SK-N-SH (cell line): ENCODE measurements at regions not wholly inside any gene's neighbourhood (a gene's known extent, or its start where the extent isn't known, plus 50 kb on each side); places are given as distances from the start of the nearest gene placed in this dataset.
A peak's percentile ranks its signal among the peaks of the same experiment; 100 is the strongest.

Experiments used
- CTCF ChIA-PET: fragments of 300-600, 350-600 bp; formaldehyde crosslinking; extraction: SDS; loops from one replicate; lab custom pipeline; 2021; lab: Yijun Ruan, JAX
- POLR2A ChIA-PET: fragments of 350-600 bp; sonication (Branson Sonifier 250); formaldehyde crosslinking; extraction: SDS; loops from one replicate; lab custom pipeline; 2020; ENCODE audit warnings: antibody characterized with exemption, inconsistent platforms; lab: Yijun Ruan, JAX
- DNase-seq: peaks from one replicate; pipeline ENCODE4 v3.0.0; 2012
- H2AFZ ChIP-seq: fragments of 200-600 bp; sonication (generic); 2 replicates; pipeline ENCODE4 v1.8.1; 2016; ENCODE audit warnings: antibody characterized with exemption, mild to moderate bottlenecking, low read depth
- H3F3A ChIP-seq: fragments of 200-600 bp; sonication (generic); replicated peaks from 2 replicates; pipeline ENCODE3; 2016; ENCODE audit warnings: antibody characterized with exemption, mild to moderate bottlenecking; ENCODE audit not compliant: insufficient read depth
- H3K27ac ChIP-seq, 2 experiments: fragments of 200-500 bp in 1 of 2; fragments of 200-600 bp in 1 of 2; sonication (Bioruptor generic) in 1 of 2; sonication (generic), shearing (Covaris generic) in 1 of 2; 2 replicates each; pipeline versions ENCODE4 v1.5.1 to v1.6.1; 2014 to 2016; ENCODE audit warnings: low read depth in 2 of 2, inconsistent platforms in 1 of 2, low read length in 1 of 2, mild to moderate bottlenecking in 1 of 2, mixed read lengths in 1 of 2
- H3K27me3 ChIP-seq: fragments of 200-600 bp; sonication (generic), shearing (Covaris generic); 2 replicates; pipeline ENCODE4 v1.6.1; 2016; ENCODE audit warnings: mixed run types; ENCODE audit not compliant: insufficient read depth
- H3K36me3 ChIP-seq, 2 experiments: fragments of 200-500 bp in 1 of 2; fragments of 200-600 bp in 1 of 2; sonication (Bioruptor generic) in 1 of 2; sonication (generic) in 1 of 2; replicated peaks in 1 of 2; 2 replicates each; pipeline versions ENCODE3 to v1.5.1; 2014 to 2016; ENCODE audit warnings: low read length in 1 of 2, mild to moderate bottlenecking in 1 of 2; ENCODE audit not compliant: insufficient read depth in 2 of 2, control insufficient read depth in 1 of 2
- H3K4me1 ChIP-seq, 2 experiments: fragments of 200-500 bp in 1 of 2; fragments of 200-600 bp in 1 of 2; sonication (Bioruptor generic) in 1 of 2; sonication (generic), shearing (Covaris generic) in 1 of 2; 2 replicates each; pipeline versions ENCODE4 v1.5.1 to v1.6.1; 2014 to 2016; ENCODE audit warnings: low read depth in 1 of 2, low read length in 1 of 2, mixed run types in 1 of 2; ENCODE audit not compliant: insufficient read depth in 2 of 2, control insufficient read depth in 1 of 2
- H3K4me2 ChIP-seq: fragments of 200-600 bp; sonication (generic), shearing (Covaris generic); 2 replicates; pipeline ENCODE4 v1.6.1; 2017; ENCODE audit warnings: mixed run types
- H3K4me3 ChIP-seq, 2 experiments: fragments of 200-500 bp in 1 of 2; fragments of 200-600 bp in 1 of 2; sonication (Bioruptor generic) in 1 of 2; sonication (generic), shearing (Covaris generic) in 1 of 2; 2 replicates each; pipeline versions ENCODE4 v1.5.1 to v1.8.1; 2014 to 2016; ENCODE audit warnings: low read depth in 2 of 2, inconsistent platforms in 1 of 2, low read length in 1 of 2, mild to moderate bottlenecking in 1 of 2, mixed read lengths in 1 of 2, moderate library complexity in 1 of 2
- H3K79me2 ChIP-seq: fragments of 200-600 bp; sonication (generic); 2 replicates; pipeline ENCODE4 v1.8.1; 2017; ENCODE audit warnings: mild to moderate bottlenecking; ENCODE audit not compliant: insufficient read depth
- H3K9ac ChIP-seq: fragments of 200-600 bp; sonication (generic); 2 replicates; pipeline ENCODE4 v1.6.1; 2017; ENCODE audit warnings: mixed run types
- H3K9me2 ChIP-seq: fragments of 200-600 bp; sonication (generic); 2 replicates; pipeline ENCODE4 v1.6.1; 2017; ENCODE audit warnings: mixed run types
- H3K9me3 ChIP-seq: fragments of 200-600 bp; sonication (generic); 2 replicates; pipeline ENCODE4 v1.6.1; 2017; ENCODE audit warnings: mixed run types, mild to moderate bottlenecking, moderate library complexity
- H4K20me1 ChIP-seq: fragments of 200-600 bp; sonication (generic); 2 replicates; pipeline ENCODE4 v1.6.1; 2017; ENCODE audit warnings: mild to moderate bottlenecking, mixed run types; ENCODE audit not compliant: insufficient read depth
- CHD2 ChIP-seq: fragments of 150-350 bp; IDR thresholded peaks from 2 replicates; pipeline ENCODE4 v1.6.1; 2018; ENCODE audit warnings: low read length; ENCODE audit not compliant: partially characterized antibody
- CTCF ChIP-seq: fragments of 200-600 bp; sonication (generic); IDR thresholded peaks from 2 replicates; pipeline ENCODE4 v1.6.1; 2017; ENCODE audit warnings: antibody characterized with exemption, mild to moderate bottlenecking, moderate library complexity
- ELF1 ChIP-seq: IDR thresholded peaks from 2 replicates; pipeline ENCODE4 v1.4.0; 2012
- EP300 ChIP-seq, 2 experiments: IDR thresholded peaks; 2 replicates each; pipeline versions ENCODE4 v1.4.0 to v1.6.1; 2012; ENCODE audit warnings: borderline replicate concordance in 1 of 2, low read depth in 1 of 2, low read length in 1 of 2
- FOXJ3 ChIP-seq: sonication (generic); formaldehyde crosslinking; IDR thresholded peaks from 2 replicates; pipeline ENCODE4 v1.5.1; 2020; ENCODE audit warnings: mild to moderate bottlenecking, missing genetic modification reagents
- FOXM1 ChIP-seq: IDR thresholded peaks from 2 replicates; pipeline ENCODE4 v1.4.0; 2012; ENCODE audit warnings: low read depth, mild to moderate bottlenecking
- GABPA ChIP-seq: IDR thresholded peaks from 2 replicates; pipeline ENCODE4 v1.4.0; 2012; ENCODE audit warnings: low read depth, mild to moderate bottlenecking
- IRF3 ChIP-seq: fragments of 150-350 bp; IDR thresholded peaks from 2 replicates; pipeline ENCODE4 v1.6.1; 2016; ENCODE audit warnings: mild to moderate bottlenecking, low read depth, low read length
- MAX ChIP-seq: IDR thresholded peaks from 2 replicates; pipeline ENCODE4 v1.4.0; 2012; ENCODE audit warnings: low read depth
- MEF2A ChIP-seq: IDR thresholded peaks from 2 replicates; pipeline ENCODE4 v1.4.0; 2012; ENCODE audit warnings: low read depth, borderline replicate concordance
- NFIC ChIP-seq: IDR thresholded peaks from 2 replicates; pipeline ENCODE4 v1.4.0; 2012; ENCODE audit warnings: borderline replicate concordance
- NRF1 ChIP-seq: IDR thresholded peaks from 2 replicates; pipeline ENCODE4 v1.6.1; 2012; ENCODE audit warnings: low read depth, mild to moderate bottlenecking, low read length
- PBX3 ChIP-seq: IDR thresholded peaks from 2 replicates; pipeline ENCODE4; 2012
- RAD21 ChIP-seq: IDR thresholded peaks from 2 replicates; pipeline ENCODE4 v1.6.1; 2012; ENCODE audit warnings: mild to moderate bottlenecking, low read length
- RCOR1 ChIP-seq: fragments of 150-350 bp; IDR thresholded peaks from 2 replicates; pipeline ENCODE4 v1.6.1; 2017; ENCODE audit warnings: antibody characterized with exemption, low read length
- RFX5 ChIP-seq: IDR thresholded peaks from 2 replicates; pipeline ENCODE4 v1.6.1; 2012; ENCODE audit warnings: mild to moderate bottlenecking, improper control_type of control experiment, low read length
- RXRA ChIP-seq: IDR thresholded peaks from 2 replicates; pipeline ENCODE4 v1.4.0; 2012; ENCODE audit warnings: low read depth, mild to moderate bottlenecking, borderline replicate concordance
- SMC3 ChIP-seq: IDR thresholded peaks from 2 replicates; pipeline ENCODE4 v1.6.1; 2012; ENCODE audit warnings: low read depth, low read length, improper control_type of control experiment
- TAF1 ChIP-seq: IDR thresholded peaks from 2 replicates; pipeline ENCODE4 v1.6.1; 2012; ENCODE audit warnings: low read depth, mild to moderate bottlenecking, low read length, moderate library complexity, borderline replicate concordance
- TCF12 ChIP-seq: IDR thresholded peaks from 2 replicates; pipeline ENCODE4 v1.4.0; 2012
- TEAD4 ChIP-seq: IDR thresholded peaks from 2 replicates; pipeline ENCODE4 v1.4.0; 2012; ENCODE audit warnings: mild to moderate bottlenecking, borderline replicate concordance; ENCODE audit not compliant: insufficient read depth
- ZBTB33 ChIP-seq: IDR thresholded peaks from 2 replicates; pipeline ENCODE4 v1.4.0; 2012; ENCODE audit warnings: low read depth, borderline replicate concordance
- WGBS: methylation state at CpG from one replicate; pipeline ENCODE4 v1.1.6; 2017; ENCODE audit warnings: low lambda C conversion rate; 5-methylcytosine and 5-hydroxymethylcytosine counted together

- TF ChIP-seq CTCF (no peak), MAX (peak; percentile 48; the same call in 1 of the 2 replicates), CHD2 (no peak), SMC3 (no peak), EP300 (IDR thresholded peaks at IDR 0.05; ENCODE audit: borderline replicate concordance in 1 of 2, low read depth in 1 of 2, low read length in 1 of 2) (peak in 1 of 2 experiments; percentile 54; a peak in 1 of 4 replicates), TCF12 (peak; percentile 91), TEAD4 (peak; percentile 42; the same call in 1 of the 2 replicates), RXRA (peak; percentile 79; the same call in 1 of the 2 replicates), RAD21 (no peak), FOXM1 (no peak), FOXJ3 (no peak), RCOR1 (no peak)
- TF ChIP-seq, all 33 proteins: peak for 12
These were observed 538.5 kb downstream of the HTR7 start (continued) for GRCh38 chr10:90319188-90319914.

GRCh38 chr10:90321132-90321816 is 536.6 kb downstream of the HTR7 start:
- CTCF ChIA-PET: no interaction called here
- TF ChIP-seq NFIC (no peak), GABPA (no peak), ZBTB33 (no peak), PBX3 (no peak), RXRA (no peak), CHD2 (no peak), MEF2A (no peak), RFX5 (no peak), NRF1 (no peak), CTCF (no peak), ELF1 (no peak), SMC3 (no peak), EP300 (IDR thresholded peaks at IDR 0.05; ENCODE audit: borderline replicate concordance in 1 of 2, low read depth in 1 of 2, low read length in 1 of 2) (no peak), IRF3 (no peak), TEAD4 (no peak), TAF1 (no peak)
- no peak for DNase-seq
- H3K27me3 ChIP-seq: 0 out of 2 replicates have a peak, but pooled peaks cover 7% of the 10 kb centered on the region
- no peak overlapping the region for H3K27ac ChIP-seq
- no peaks in the 10 kb centered on the region for H4K20me1 ChIP-seq
- H3K9me2 ChIP-seq: no peaks in the 10 kb centered on the region
- WGBS: 22% methylated on average over 3 of the region's 3 CpGs
- POLR2A ChIA-PET: no interaction called here
- H3K9me3 ChIP-seq: no peaks in the 10 kb centered on the region
- H3K4me3 ChIP-seq: no peak overlapping the region
- H2AFZ ChIP-seq: no peak overlapping the region
- H3K9ac ChIP-seq: no peak overlapping the region
- no peaks in the 10 kb centered on the region for H3K36me3 ChIP-seq
- H3K79me2 ChIP-seq: no peaks in the 10 kb centered on the region
- no peaks in the 10 kb centered on the region for H3F3A ChIP-seq
- H3K4me2 ChIP-seq: no peak overlapping the region
- H3K4me1 ChIP-seq: no peaks in the 10 kb centered on the region; a peak in 1 of 4 replicates
